OCI-LY7 (cell line): ENCODE measurements at regions not wholly inside any gene's neighbourhood (a gene's known extent, or its start where the extent isn't known, plus 50 kb on each side); places are given as distances from the start of the nearest gene placed in this dataset.

Experiments
- EZH2phosphoT487 ChIP-seq: fragments of 200-600 bp; sonication (generic); IDR thresholded peaks from 2 replicates; pipeline ENCODE4 v1.6.1; 2018; ENCODE audit warnings: low read depth, borderline replicate concordance, mild to moderate bottlenecking, mixed run types, antibody characterized with exemption, low read length, moderate library complexity, mixed read lengths
- TF ChIP-seq, protein P1 (sequence below): fragments of 200-600 bp; sonication (generic); conservative IDR thresholded peaks from 2 replicates; pipeline ENCODE4 v1.5.1; 2014; ENCODE audit warnings: mild to moderate bottlenecking, antibody characterized with exemption, low read length, moderate library complexity, mixed read lengths

DNA sequence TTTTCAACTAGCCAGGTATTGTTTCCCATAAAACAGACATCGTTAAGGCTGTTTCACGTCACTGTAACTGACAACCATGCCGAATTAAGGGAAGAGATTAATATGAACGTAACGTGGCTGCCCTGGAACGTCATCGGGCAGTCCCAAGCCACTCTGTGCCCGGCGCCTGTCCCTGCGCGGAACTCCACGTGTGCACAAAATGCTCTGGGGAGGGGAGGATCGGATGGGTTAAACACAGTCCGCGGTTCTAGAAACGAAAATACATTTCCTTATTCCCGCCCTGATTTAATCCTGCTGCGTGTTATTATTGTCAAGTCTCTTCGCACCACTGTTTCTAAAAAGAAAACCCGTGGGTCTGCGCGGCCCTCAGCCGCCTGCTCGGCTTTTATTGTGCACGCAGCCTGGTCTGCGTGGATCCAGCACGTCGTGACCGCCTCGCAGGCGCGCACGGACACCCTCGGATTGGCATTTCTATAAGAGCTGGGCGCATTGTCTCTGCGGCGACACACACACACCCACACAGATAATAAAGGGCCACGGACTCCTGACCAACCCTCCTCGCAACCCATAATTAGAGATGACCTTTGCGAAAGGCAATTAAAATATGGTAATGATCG lies 69.6 kb upstream of the BCOR start:
- TF ChIP-seq, protein P1, sequence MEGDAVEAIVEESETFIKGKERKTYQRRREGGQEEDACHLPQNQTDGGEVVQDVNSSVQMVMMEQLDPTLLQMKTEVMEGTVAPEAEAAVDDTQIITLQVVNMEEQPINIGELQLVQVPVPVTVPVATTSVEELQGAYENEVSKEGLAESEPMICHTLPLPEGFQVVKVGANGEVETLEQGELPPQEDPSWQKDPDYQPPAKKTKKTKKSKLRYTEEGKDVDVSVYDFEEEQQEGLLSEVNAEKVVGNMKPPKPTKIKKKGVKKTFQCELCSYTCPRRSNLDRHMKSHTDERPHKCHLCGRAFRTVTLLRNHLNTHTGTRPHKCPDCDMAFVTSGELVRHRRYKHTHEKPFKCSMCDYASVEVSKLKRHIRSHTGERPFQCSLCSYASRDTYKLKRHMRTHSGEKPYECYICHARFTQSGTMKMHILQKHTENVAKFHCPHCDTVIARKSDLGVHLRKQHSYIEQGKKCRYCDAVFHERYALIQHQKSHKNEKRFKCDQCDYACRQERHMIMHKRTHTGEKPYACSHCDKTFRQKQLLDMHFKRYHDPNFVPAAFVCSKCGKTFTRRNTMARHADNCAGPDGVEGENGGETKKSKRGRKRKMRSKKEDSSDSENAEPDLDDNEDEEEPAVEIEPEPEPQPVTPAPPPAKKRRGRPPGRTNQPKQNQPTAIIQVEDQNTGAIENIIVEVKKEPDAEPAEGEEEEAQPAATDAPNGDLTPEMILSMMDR: no peak
- TF ChIP-seq EZH2phosphoT487: no peak
